ENCODE measurements at regions not wholly inside any gene's neighbourhood (a gene's known extent, or its start where the extent isn't known, plus 50 kb on each side); places are given as distances from the start of the nearest gene placed in this dataset.

DNA sequence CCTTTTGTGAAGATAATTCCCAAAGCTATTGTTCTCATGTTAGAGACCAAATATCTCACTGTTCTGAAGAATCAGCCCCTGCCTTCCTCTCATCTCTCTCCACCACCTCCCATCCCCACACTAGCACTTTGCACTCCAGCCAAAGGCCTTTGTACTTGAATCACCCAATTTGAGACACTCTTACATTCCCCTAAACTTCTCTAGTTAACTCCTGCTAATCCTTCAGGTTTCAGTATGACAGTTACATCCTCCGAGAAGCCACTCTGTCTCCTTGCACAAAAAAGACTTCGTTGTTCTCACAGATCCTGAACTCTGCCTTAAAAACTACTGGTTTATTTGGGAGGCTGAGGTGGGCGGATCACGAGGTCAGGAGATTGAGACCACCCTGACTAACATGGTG, 227.5 kb downstream of the PIK3R1 start:
- TF ChIP-seq POLR2A (IDR thresholded peaks at IDR 0.05) (no peak), POLR2AphosphoS5 (IDR thresholded peaks at IDR 0.05) (no peak)
